HepG2 (cell line): ENCODE measurements at regions not wholly inside any gene's neighbourhood (a gene's known extent, or its start where the extent isn't known, plus 50 kb on each side); places are given as distances from the start of the nearest gene placed in this dataset.
"Not testable (repeated sequence)": the region's sequence is repeated elsewhere in the genome, so short reads cannot be mapped to it uniquely, and the experiment has no call there.

Experiments
- ATAC-seq: fragments of 200-7000 bp; cut with Tn5 transposase; 3 replicates; pipeline ENCODE4 v1.9.1; 2020; ENCODE audit warnings: mild to moderate bottlenecking, moderate library complexity
- BruUV-seq: library from RNA; stranded (reverse); fragments of 400-500 nt; replicated peaks from 2 replicates; lab custom pipeline; 2021; lab: Mats Ljungman, UMichigan
- CTCF ChIA-PET: fragments of 300-600 bp; formaldehyde crosslinking; extraction: SDS; loops from one replicate; lab custom pipeline; 2021; ENCODE audit warnings: low total read pairs, inconsistent platforms, low intra/inter-chr PET ratio; lab: Yijun Ruan, JAX
- POLR2A ChIA-PET: fragments of 350-600 bp; sonication (Branson Sonifier 250); formaldehyde crosslinking; loops from one replicate; lab custom pipeline; 2020; ENCODE audit warnings: antibody characterized with exemption, inconsistent platforms; lab: Yijun Ruan, JAX
- DNase-seq: peaks from one replicate; pipeline ENCODE4 v3.0.0-alpha.2; 2015; ENCODE audit warnings: low spot score
- FAIRE-seq: peaks from 3 replicates; lab custom pipeline; 2011; peaks lifted over from hg19 to GRCh38; lab: Jason Lieb, UNC
- H2AFZ ChIP-seq: one replicate; pipeline ENCODE4 v1.6.1; 2011; ENCODE audit warnings: low read length, inconsistent platforms
- H3K27ac ChIP-seq: fragments of 300-600 bp; 3 replicates; pipeline ENCODE4 v1.8.0; 2011; ENCODE audit warnings: mixed run types, mild to moderate bottlenecking, mixed read lengths, low read length, inconsistent platforms; ENCODE audit not compliant: insufficient read depth; ENCODE audit errors: extremely low read length
- H3K27me3 ChIP-seq, 2 experiments: fragments of 200-600 bp in 1 of 2; 2 replicates in 1 of 2; 3 replicates in 1 of 2; pipeline versions ENCODE4 v1.6.0 to v1.8.0; 2011; ENCODE audit warnings: low read length in 2 of 2, mild to moderate bottlenecking in 2 of 2, moderate library complexity in 2 of 2, inconsistent platforms in 1 of 2; ENCODE audit not compliant: insufficient read depth in 2 of 2, control insufficient read depth in 1 of 2
- H3K36me3 ChIP-seq, 2 experiments: fragments of 200-600 bp in 1 of 2; replicated peaks in 1 of 2; 2 replicates in 1 of 2; 3 replicates in 1 of 2; pipeline versions ENCODE4 v1.5.1 to v1.8.0; 2011; ENCODE audit warnings: low read length in 2 of 2, inconsistent platforms in 1 of 2; ENCODE audit not compliant: insufficient read depth in 2 of 2, control insufficient read depth in 1 of 2
- H3K4me1 ChIP-seq: 2 replicates; pipeline ENCODE4 v1.5.1; 2012; ENCODE audit warnings: low read length, inconsistent platforms; ENCODE audit not compliant: insufficient read depth
- H3K4me2 ChIP-seq: 2 replicates; pipeline ENCODE4 v1.6.0; 2011; ENCODE audit warnings: low read depth, low read length, inconsistent platforms
- H3K4me3 ChIP-seq, 3 experiments: fragments of 200-600 bp in 1 of 3; sonication (generic), shearing (Covaris generic) in 1 of 3; replicated peaks in 1 of 3; 2 replicates each; pipeline ENCODE4 v1.5.1; 2011 to 2016; ENCODE audit warnings: low read length in 3 of 3, inconsistent platforms in 2 of 3, low read depth in 2 of 3, mild to moderate bottlenecking in 2 of 3, control low read depth in 1 of 3, mixed read lengths in 1 of 3; ENCODE audit not compliant: insufficient read depth in 1 of 3
- H3K79me2 ChIP-seq: one replicate; pipeline ENCODE4 v1.6.1; 2011; ENCODE audit warnings: low read length, inconsistent platforms; ENCODE audit not compliant: insufficient read depth
- H3K9ac ChIP-seq: 2 replicates; pipeline ENCODE4 v1.6.0; 2011; ENCODE audit warnings: mild to moderate bottlenecking, low read depth, low read length, inconsistent platforms; ENCODE audit not compliant: insufficient read depth
- H3K9me3 ChIP-seq: 2 replicates; pipeline ENCODE4 v1.5.1; 2012; ENCODE audit warnings: mild to moderate bottlenecking, low read length
- H4K20me1 ChIP-seq: 2 replicates; pipeline ENCODE4 v1.6.0; 2011; ENCODE audit warnings: inconsistent platforms, mild to moderate bottlenecking, low read length, moderate library complexity; ENCODE audit not compliant: insufficient read depth
- MTA3 ChIP-seq: sonication (generic); formaldehyde crosslinking; IDR thresholded peaks from 2 replicates; pipeline ENCODE4 v1.4.0; 2020; ENCODE audit warnings: missing genetic modification reagents
- TARDBP ChIP-seq: sonication (generic); formaldehyde crosslinking; IDR thresholded peaks from 2 replicates; pipeline ENCODE4 v1.8.0; 2022; ENCODE audit warnings: mild to moderate bottlenecking, missing genetic modification reagents
- ZFP90 ChIP-seq: sonication (generic); formaldehyde crosslinking; IDR thresholded peaks from 2 replicates; pipeline ENCODE4 v1.8.0; 2022; ENCODE audit warnings: missing genetic modification reagents, mild to moderate bottlenecking, inconsistent platforms, borderline replicate concordance
- ZNF136 ChIP-seq: sonication (generic); formaldehyde crosslinking; IDR thresholded peaks from 2 replicates; pipeline ENCODE4 v1.8.1; 2022; ENCODE audit warnings: low read depth, mild to moderate bottlenecking, moderate library complexity, missing genetic modification reagents
- WGBS: methylation state at CpG from one replicate; pipeline ENCODE4 v1.1.6; 2017; ENCODE audit warnings: low lambda C conversion rate; 5-methylcytosine and 5-hydroxymethylcytosine counted together
- in situ Hi-C: cut with HindIII; loops from 2 replicates; pipeline ENCODE4 v1.10.0; 2017; ENCODE audit warnings: low pct_unique_long_range_greater_than_20kb; ENCODE audit not compliant: extremely low pct_ligation_motif_present
- intact Hi-C: fragments of 100-400 bp; cut with micrococcal nuclease; formaldehyde crosslinking; loops from one replicate; pipeline ENCODE4 v1.10.0; 2022; ENCODE audit not compliant: unreplicated experiment
- TF ChIP-seq, protein P1 (sequence below): sonication (generic); formaldehyde crosslinking; IDR thresholded peaks from 2 replicates; pipeline ENCODE4 v1.5.0; 2020; ENCODE audit warnings: missing genetic modification reagents
- TF ChIP-seq, protein P2 (sequence below): sonication (generic); formaldehyde crosslinking; conservative IDR thresholded peaks from 2 replicates; pipeline ENCODE4 v1.4.0; 2020; ENCODE audit warnings: missing genetic modification reagents
- TF ChIP-seq, protein P3 (sequence below): sonication (generic); formaldehyde crosslinking; IDR thresholded peaks from 2 replicates; pipeline ENCODE4 v1.8.0; 2022; ENCODE audit warnings: missing genetic modification reagents, mild to moderate bottlenecking, borderline replicate concordance

DNA sequence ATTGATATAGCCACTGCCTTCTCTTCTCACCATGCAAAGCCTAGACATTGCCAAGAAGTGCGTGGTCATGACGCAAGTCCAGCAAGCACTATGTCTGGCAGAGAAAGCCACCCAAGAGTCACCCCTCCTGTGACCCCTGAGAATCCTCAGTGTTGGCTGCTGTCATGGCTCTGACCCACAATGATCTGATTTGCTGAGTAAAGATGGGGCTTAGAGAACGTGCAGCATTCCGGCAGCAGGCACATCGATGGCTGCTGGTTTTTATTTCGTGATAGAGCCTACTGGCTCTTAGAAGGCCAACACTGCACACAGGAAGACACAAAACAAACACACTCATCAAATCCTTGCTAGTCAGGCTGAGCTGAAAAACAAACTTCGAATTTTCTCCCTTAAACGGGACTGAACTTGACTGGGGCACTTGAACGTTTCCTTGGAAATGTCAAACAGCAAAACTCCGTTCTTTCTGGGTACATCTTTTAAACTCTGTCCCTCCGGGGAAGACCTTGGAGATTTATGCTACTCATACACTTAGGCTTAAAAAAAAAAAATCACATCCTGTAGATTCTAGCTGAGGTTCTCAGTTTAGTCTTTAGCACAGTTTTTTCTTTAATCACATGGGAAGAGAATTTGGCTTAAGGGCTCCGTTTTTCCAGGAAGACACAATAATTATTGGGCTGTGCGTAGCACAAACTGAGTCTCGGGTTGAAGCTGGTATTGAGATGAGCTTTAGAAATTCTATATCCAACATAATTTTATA, 88.2 kb upstream of the BASP1 start:
- Histone ChIP-seq H3K79me2 (no peaks in the 10 kb centered on the region), H3K9me3 (no peaks in the 10 kb centered on the region), H3K4me3 (no peak overlapping the region), H3K4me1 (no peaks in the 10 kb centered on the region), H3K4me2 (no peak overlapping the region), H3K9ac (no peak overlapping the region), H3K27ac (no peak overlapping the region), H3K36me3 (no peaks in the 10 kb centered on the region), H2AFZ (no peak overlapping the region), H4K20me1 (no peaks in the 10 kb centered on the region), H3K27me3 (0 out of 5 replicates have a peak, but pooled peaks cover 0 to 4% of the 10 kb centered on the region in 2 experiments)
- intact Hi-C loops (no loop called here), in situ Hi-C loops (no loop called here)
- no peak for FAIRE-seq
- no peak for TF ChIP-seq TARDBP (CRISPR knock-in tag)
- TF ChIP-seq, protein P1, sequence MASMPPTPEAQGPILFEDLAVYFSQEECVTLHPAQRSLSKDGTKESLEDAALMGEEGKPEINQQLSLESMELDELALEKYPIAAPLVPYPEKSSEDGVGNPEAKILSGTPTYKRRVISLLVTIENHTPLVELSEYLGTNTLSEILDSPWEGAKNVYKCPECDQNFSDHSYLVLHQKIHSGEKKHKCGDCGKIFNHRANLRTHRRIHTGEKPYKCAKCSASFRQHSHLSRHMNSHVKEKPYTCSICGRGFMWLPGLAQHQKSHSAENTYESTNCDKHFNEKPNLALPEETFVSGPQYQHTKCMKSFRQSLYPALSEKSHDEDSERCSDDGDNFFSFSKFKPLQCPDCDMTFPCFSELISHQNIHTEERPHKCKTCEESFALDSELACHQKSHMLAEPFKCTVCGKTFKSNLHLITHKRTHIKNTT (CRISPR knock-in tag): no peak
- no peak for TF ChIP-seq ZNF136
- TF ChIP-seq, protein P2, sequence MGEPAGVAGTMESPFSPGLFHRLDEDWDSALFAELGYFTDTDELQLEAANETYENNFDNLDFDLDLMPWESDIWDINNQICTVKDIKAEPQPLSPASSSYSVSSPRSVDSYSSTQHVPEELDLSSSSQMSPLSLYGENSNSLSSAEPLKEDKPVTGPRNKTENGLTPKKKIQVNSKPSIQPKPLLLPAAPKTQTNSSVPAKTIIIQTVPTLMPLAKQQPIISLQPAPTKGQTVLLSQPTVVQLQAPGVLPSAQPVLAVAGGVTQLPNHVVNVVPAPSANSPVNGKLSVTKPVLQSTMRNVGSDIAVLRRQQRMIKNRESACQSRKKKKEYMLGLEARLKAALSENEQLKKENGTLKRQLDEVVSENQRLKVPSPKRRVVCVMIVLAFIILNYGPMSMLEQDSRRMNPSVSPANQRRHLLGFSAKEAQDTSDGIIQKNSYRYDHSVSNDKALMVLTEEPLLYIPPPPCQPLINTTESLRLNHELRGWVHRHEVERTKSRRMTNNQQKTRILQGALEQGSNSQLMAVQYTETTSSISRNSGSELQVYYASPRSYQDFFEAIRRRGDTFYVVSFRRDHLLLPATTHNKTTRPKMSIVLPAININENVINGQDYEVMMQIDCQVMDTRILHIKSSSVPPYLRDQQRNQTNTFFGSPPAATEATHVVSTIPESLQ: no peak
- no peak for TF ChIP-seq MTA3 (CRISPR knock-in tag)
- TF ChIP-seq, protein P3, sequence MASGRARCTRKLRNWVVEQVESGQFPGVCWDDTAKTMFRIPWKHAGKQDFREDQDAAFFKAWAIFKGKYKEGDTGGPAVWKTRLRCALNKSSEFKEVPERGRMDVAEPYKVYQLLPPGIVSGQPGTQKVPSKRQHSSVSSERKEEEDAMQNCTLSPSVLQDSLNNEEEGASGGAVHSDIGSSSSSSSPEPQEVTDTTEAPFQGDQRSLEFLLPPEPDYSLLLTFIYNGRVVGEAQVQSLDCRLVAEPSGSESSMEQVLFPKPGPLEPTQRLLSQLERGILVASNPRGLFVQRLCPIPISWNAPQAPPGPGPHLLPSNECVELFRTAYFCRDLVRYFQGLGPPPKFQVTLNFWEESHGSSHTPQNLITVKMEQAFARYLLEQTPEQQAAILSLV (CRISPR knock-in tag): no peak
- TF ChIP-seq ZFP90 (CRISPR knock-in tag): no peak
- no peak for DNase-seq
- BruUV-seq: no TSS peak
- POLR2A ChIA-PET: no interaction called here
- 30% methylated on average over 14 of the region's 14 CpGs for WGBS
- CTCF ChIA-PET: no interaction called here
- no peak for ATAC-seq

DNA sequence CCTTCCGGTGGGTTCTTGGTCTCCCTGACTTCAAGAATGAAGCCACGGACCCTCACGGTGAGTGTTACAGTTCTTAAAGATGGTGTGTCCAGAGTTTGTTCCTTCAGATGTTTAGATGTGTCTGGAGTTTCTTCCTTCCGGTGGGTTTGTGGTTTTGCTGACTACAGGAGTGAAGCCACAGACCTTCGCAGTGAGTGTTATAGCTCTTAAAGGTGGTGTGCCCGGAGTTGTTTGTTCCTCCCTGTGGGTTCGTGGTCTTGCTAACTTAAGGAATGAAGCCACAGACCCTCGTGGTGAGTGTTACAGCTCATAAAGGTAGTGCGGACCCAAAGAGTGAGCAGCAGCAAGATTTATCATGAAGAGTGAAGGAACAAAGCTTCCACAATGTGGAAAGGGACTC, 87.1 kb upstream of the BASP1 start:
- H3K4me2 ChIP-seq, H4K20me1 ChIP-seq, ATAC-seq, H3K9ac ChIP-seq, H3K27me3 ChIP-seq, BruUV-seq, H3K9me3 ChIP-seq, H3K27ac ChIP-seq, H3K4me3 ChIP-seq, in situ Hi-C loops, POLR2A ChIA-PET, FAIRE-seq, intact Hi-C loops, CTCF ChIA-PET, DNase-seq, H3K36me3 ChIP-seq, H2AFZ ChIP-seq, H3K4me1 ChIP-seq, H3K79me2 ChIP-seq: not testable (repeated sequence)
- WGBS: 53% methylated on average over 8 of the region's 9 CpGs
